HG03442 (cell line): ENCODE measurements at regions not wholly inside any gene's neighbourhood (a gene's known extent, or its start where the extent isn't known, plus 50 kb on each side); places are given as distances from the start of the nearest gene placed in this dataset.

Source experiments
- ATAC-seq: cut with Tn5 transposase; IDR thresholded peaks from one replicate; pipeline ENCODE4 v1.9.1; 2021; ENCODE audit warnings: mild to moderate bottlenecking, moderate library complexity; ENCODE audit not compliant: unreplicated experiment

GRCh38 chr1:50300297-50300696 is 122.9 kb downstream of the DMRTA2 start:
- ATAC-seq: no peak

GRCh38 chr1:50295566-50295965 is 127.7 kb downstream of the DMRTA2 start:
- no peak for ATAC-seq

DNA sequence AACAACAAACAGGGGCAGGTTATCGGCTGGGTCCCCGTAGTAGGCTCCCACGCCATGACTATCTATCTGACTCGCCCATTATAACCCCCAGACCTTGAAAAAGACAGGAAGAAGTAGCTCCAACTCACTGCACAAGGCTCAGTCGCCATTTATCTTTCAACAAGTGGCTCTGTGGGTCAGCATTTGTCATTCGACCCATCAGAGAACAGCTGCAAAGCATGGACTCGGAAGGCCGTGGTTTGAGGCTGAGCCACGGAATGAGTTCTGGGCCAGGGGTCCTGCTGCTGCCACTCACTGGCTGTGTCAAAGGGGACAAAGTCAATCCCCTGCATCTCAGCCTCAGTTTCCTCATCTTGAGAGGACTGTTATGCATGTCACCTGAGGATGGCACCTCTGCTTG is 131.0 kb downstream of the DMRTA2 start:
- no peak for ATAC-seq

- ATAC-seq: peak; percentile 81
Observed at GRCh38 chr1:50289495-50289894, 133.7 kb downstream of the DMRTA2 start.

GRCh38 chr1:50285994-50286393 is 137.2 kb downstream of the DMRTA2 start:
- no peak for ATAC-seq

DNA sequence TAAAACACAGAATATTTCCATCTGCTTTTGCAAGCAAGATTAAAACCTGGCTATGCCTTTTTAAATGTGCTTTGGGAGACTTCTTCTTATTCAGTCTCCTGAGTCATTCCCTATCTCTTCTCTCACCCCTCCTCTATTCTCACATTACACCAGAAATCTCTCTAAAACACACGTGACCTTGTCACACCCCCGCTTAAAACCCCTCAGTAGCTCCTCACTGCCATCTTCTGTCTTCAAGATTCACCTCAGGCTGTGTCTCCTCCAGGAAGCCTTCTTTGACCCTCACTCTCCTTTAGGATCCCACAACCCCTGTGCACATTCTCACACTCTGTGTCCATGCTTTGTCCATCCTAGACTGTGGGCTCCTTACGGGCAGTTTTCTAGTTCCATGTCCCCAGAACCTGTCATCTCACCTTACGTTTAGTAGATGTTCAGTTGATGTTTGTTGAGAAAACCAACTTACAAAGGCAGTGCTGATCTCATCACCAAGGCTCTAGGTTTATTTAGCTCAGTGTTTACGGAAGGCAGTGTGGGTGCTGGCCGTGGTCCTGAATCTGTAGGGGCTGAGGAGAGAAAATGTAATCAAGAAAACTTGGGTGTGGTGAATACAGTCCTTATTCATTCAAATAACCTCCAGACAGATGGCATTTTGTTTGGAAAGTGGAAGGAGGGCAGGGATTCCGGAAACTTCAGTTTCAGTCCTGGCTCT is 143.5 kb downstream of the DMRTA2 start:
- ATAC-seq: no peak

GRCh38 chr1:50278961-50279360 is 144.3 kb downstream of the DMRTA2 start:
- ATAC-seq: no peak

DNA sequence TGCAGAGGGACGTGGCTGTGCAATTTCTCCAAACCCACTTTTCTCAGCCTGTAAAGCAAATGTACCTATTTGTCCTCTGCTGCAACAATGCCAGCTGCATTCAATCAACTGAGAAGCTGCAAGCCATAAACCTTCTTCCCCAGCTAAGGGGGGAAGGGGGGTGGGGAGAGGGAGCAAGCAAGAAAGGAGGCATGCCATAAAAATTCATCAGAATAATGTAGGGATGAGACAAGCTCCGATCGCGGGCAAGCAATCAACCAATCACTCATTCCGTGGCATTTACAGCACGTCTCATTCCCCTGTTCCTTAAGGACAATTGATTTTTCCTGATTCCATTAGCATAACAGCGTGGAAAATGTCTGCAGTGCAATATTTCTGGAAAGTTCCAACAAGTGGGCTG is 144.8 kb downstream of the DMRTA2 start:
- no peak for ATAC-seq

DNA sequence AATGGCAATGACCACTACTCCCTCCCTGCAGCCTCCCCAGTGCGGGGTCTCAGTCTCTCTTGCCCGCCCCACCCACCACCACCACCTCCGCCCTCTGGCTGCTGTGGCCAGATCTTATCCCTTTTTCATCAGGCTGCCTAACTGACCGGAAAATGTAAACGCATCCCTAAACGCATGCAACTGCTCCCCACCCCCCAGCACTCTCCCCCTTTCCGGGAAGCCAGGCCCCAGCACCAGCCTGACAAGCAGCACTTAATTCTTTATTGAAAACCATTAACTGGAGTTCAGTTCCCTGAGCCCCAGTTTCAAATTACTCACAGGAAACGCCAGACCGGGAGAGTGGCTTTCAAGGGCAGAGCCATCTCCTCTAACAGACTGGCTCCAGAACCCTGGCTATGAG is 147.7 kb downstream of the DMRTA2 start:
- ATAC-seq: no peak

- ATAC-seq: no peak
Observed at GRCh38 chr1:50272912-50273311, 150.3 kb downstream of the DMRTA2 start.

- ATAC-seq: peak; percentile 72
Observed at GRCh38 chr1:50271968-50272578, 151.2 kb downstream of the DMRTA2 start.

DNA sequence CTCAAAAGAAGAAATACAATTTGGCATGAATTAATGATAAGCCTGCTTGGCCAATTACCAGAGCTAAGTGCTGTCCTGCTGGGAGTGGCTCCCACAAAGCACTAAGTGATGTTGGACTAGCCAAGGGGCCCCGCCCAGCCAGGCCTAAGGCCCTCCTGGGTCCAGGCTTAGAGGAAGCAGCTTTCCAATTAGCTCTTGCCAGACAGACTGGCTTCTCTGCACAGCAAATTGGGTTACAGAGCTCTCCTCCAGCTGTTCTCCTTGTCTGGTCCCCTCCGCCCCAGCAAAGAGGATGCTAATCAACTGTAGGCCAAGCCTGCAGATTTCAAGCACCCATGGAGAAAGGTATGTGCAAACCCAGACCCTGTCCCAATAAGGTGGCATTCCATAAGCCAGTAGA is 151.9 kb downstream of the DMRTA2 start:
- no peak for ATAC-seq

GRCh38 chr1:50270926-50271325 is 152.3 kb downstream of the DMRTA2 start:
- ATAC-seq: no peak

DNA sequence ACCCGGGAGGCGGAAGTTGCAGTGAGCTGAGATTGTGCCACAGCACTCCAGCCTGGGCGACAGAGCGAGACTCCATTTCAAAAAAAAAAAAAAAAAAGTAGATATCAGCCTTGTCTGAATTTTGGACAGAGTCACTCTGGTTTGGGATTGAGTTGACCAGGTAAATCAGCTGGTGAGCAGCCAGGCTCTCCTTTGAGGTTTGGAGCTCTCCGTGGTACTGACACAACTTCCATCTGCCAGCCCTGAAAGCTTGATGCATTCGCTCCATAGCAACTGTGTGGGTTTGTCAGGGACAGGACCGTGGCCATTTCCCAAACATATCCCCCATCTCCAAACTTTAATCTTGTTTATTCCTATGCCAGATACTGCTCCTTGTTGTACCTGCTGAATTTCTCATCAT is 155.2 kb downstream of the DMRTA2 start:
- ATAC-seq: no peak

DNA sequence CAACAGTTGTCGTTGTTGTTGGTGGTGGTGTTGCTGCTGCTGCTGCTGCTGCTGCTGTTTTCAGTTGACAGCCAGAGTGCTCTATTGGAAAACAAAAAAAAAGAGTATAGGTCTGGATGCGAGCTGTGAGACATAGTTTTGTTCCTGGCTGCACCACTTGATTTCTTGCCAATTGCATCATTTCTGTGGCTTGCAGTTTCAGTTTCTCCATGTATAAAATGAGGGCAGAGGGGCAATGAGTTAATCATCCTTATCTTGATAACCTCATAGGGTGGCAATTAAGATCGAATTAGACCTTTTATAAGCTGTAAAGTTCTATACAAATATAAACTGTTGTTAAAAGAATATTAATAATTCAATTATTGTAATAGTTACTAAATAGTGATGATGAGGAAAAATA is 156.7 kb downstream of the DMRTA2 start:
- ATAC-seq: no peak

DNA sequence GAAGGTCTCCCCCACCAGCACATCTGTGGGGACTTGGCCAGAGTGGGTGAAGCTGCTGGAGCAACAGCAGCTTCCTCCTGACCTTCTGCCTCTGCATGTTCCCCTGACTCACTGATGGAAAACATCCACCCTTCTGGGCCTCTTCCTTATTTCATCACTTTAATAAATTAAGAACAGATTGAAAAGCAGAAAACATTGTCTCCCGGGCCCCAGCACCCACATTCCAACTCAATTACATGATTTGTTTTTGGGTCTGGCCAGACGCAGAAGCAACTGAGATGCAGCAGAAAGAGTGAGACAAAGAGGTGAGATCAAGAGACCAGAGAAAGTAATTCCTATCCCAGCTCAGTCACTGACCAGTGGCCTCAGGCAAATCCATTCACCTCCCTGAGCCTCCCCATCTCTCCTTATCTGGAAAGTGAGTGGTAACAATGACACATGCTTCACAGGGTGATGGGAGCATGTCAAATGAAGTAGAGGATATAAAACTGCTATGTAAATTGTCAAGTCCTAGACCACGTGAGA is 157.1 kb downstream of the ELAVL4 start:
- ATAC-seq: no peak

DNA sequence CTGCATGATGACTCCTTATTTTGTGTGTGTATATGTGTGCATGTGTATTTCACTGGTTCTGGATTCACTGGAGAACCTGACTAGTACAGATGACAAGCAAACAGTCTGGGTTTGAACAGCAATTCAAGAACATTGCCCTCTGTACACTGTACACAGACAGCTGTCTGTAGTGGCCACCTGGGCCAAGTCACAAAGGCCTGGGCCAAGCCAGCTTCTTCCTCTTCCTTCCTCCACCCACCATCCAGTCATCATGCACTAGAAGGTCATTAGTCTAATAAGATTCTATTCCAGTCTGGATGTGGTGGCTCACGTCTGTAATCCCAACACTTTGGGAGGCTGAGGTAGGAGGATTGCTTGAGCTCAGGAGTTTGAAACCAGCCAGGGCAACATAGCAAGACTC is 155.9 kb downstream of the ELAVL4 start:
- ATAC-seq: no peak

DNA sequence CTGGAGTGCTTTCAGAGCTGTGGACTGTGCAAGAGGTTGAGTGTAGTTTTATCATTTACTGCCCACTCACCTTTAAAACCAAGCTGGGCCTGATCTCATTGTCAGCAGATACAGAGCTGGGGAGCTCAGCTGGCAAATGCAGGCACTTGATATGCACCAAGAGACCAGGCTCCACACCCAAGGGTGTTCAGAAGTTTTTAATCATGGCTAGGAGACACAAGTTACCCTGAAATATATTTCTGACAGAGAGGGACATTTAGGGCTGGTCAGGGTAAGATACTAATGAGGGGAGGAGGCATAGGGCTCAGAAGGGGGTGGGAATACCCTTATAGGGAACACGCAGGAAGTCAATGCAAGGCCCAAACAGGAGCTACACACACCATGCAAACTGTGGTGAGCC is 153.7 kb downstream of the ELAVL4 start:
- no peak for ATAC-seq

- ATAC-seq: no peak
Observed at GRCh38 chr1:50261951-50262350, 153.2 kb downstream of the ELAVL4 start.

GRCh38 chr1:50257940-50258685 is 149.4 kb downstream of the ELAVL4 start:
- ATAC-seq: no peak

DNA sequence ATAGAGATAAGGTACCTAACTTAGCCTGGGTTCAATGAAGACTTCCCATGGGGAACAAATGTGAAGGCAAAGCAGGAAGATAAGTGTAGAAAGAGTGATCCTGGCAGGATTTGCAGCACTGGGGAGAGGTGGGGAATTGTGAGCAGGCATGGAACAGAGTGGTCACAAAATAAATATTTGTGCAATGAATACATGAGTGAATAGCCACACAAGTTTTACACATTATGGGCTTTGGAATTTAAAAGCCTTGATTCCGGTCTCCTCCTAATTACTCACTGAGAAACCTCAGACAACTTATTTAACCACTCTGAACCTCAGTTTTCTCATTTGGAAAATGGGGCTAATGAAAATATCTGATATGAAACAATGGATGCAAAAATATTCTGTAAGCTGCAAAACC is 148.3 kb downstream of the ELAVL4 start:
- ATAC-seq: no peak
